G401.6 (cell line): ENCODE measurements at regions not wholly inside any gene's neighbourhood (a gene's known extent, or its start where the extent isn't known, plus 50 kb on each side); places are given as distances from the start of the nearest gene placed in this dataset.

Experiments used
- FAIRE-seq: peaks from 2 replicates; lab custom pipeline; 2012; peaks lifted over from hg19 to GRCh38; lab: Jason Lieb, UNC

- FAIRE-seq, result no peak
These were observed 96.9 kb upstream of the FSHR start for GRCh38 chr2:49251251-49251650.

DNA sequence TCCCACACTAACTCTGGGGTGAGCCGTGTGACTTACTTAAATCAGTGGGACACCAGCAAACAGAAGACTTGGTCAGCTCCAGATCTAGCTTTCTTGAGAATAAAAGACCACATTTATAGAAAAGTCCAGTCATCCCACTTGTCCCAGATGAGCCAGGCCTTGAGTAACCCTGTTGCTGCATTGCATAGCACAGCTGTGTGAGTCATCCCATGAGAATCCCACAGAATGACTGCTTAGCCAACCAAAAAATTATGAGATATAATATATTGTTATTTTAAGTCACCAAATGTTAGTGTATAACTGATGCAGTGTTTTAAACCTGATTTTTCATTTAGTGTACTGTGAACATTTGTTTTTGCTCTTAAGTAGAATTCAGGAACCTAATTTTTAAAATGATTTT lies 94.2 kb upstream of the FSHR start:
- FAIRE-seq, result no peak

GRCh38 chr2:49241991-49242390 lies 87.7 kb upstream of the FSHR start:
- FAIRE-seq, result no peak

DNA sequence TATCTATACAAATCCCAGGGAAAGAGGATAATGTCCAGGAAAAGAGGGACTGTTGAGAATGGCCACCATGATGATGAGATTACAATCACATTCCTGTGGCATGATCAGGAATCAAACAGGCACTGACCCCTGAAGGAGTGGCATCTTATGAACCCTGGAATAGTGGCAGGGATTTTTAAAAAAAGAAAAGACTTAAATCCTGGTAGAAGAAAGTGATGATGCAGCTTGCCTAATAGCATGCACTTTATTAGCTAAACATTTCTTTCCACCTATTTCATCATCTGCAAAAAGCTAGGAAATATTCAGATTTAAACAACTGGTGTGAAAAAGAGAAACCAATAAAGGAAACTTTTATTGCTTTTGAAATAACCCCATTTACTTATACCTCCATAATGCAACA lies 87.2 kb upstream of the FSHR start:
- no peak for FAIRE-seq

GRCh38 chr2:49240608-49241007 lies 86.3 kb upstream of the FSHR start:
- FAIRE-seq, result no peak

DNA sequence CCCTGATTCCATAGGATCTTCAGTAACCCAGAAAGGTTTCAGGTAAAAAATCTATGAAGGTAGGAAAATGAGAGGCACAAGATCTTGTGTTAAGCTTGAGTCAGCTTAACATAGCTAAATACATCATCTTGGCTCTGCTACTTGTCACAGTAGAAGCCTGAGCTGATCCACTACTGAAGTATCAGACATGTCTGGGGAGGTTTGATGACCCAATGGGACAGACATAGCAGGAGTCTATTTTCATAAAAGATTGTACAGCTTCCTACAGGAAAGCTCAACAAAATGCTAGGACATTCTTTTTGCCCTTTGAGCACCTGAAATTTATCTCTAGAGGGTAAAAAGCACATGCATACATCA lies 84.3 kb upstream of the FSHR start:
- no peak for FAIRE-seq

DNA sequence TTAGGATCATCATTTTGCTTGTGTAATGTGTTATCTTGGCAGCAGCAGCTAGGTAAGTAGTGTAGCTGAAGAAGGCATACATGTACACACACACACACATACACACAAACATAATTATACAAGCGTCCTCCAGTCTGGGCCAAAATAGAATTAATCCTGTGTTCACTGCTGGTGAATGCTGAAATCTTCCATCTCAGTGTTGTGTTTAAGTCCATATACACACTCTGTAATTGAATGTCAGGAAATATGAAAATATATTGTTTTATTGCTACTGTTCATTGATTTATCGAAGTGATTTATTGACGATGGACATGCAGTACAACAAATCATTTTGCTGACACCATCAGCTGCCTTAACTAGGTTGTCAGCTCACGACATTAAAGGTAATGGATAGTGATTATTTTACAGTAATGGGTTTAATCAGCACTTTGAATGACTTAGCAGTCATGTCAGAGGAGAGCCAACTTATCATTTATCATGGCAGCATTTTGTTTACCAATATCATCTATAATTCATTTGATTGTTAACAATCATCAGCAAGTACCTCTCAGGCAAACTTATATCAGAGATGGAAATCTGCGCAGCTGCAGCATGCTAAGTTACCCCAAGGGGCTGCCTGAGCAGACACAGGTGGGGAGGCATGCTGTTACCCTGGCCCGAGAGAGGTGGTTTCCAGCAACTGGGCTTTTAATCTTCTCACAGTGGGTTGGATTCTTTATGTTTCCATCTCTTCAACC lies 83.7 kb upstream of the FSHR start:
- FAIRE-seq, result no peak

GRCh38 chr2:49236316-49236715 lies 82.0 kb upstream of the FSHR start:
- no peak for FAIRE-seq

DNA sequence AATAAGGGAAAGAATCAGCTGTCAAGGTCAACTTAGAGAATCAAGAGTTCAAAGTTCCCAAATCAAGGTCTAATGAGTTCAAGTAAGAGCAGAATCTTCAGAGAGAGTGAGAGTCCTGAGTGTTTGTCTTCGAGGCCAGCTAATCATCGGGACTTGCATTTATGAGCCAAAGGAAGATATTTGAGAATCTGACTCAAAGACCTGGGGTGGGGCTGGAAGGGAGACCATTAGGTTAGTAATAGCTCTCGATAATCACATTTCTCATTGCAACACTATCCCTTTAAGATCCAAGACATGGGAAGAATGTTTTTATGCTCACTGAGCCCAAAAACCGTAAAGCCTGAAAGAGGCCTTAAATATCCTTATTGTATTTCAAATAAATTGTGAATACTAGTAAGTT lies 72.0 kb upstream of the FSHR start:
- FAIRE-seq, result no peak

- no peak for FAIRE-seq
These were observed 70.8 kb upstream of the FSHR start for GRCh38 chr2:49225126-49225525.

- FAIRE-seq, result no peak
These were observed 70.2 kb upstream of the FSHR start for GRCh38 chr2:49224426-49225010.

DNA sequence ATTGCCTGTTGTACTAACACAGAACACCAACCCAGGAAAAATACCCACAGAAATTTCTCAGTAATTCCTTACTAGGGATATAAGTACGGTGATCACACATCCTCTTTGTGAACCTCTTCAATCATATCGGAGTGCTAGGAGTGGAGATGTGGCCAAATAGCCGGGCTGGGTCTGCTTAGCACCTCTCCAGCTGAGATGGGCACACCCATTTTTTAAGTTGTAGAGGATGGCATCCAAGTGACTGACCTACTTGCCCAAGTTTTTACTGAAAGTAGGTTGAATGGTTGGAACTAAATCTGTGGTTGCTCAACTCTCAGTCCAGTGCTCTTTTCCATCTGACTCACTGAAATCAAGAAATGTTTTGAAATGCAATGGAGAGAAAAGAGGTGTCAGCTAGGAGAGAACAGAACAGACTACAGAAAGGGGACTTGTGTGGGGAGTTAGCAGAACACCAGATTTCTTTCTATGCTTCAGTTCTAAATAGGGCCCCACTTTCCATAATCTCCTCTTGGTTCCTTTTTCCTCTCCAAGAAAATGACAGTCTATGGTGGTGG lies 68.7 kb upstream of the FSHR start:
- FAIRE-seq, result no peak

GRCh38 chr2:49219741-49220140 lies 65.4 kb upstream of the FSHR start:
- FAIRE-seq, result no peak

GRCh38 chr2:49210191-49210590 lies 55.9 kb upstream of the FSHR start:
- no peak for FAIRE-seq

- no peak for FAIRE-seq
These were observed 52.9 kb upstream of the FSHR start for GRCh38 chr2:49207204-49207603.
